ENCODE measurements at regions not wholly inside any gene's neighbourhood (a gene's known extent, or its start where the extent isn't known, plus 50 kb on each side); places are given as distances from the start of the nearest gene placed in this dataset.

DNA sequence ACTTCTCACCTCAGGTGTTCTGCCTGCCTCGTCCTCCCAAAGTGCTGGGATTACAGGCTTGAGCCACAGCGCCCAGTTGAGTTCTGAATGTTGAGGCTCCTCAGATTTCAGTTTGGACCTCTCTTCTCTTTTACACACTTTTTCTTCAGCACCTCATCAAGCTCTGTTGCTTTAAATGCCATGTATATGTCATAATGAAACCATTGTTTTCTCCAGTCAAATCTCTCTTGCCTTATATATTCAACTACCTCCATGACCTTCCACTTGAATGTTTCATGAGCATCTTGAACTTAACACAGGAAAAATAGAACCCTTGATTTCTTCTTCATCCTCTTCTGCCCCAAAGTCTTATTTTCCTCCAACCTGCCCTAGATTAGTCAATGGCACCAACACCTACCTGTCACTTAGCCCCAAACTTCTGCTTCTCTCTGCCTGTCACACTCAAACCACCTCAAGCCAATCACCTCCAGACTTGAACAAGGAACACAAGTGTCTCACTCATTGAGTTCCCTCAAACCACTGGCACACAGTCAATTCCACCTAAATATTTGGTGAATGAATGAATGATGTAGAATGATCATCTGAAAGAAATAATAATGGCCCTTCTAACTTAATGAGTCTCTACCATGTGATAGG lies 161.0 kb upstream of the SGK1 start:
- DNase-seq: no peak

DNA sequence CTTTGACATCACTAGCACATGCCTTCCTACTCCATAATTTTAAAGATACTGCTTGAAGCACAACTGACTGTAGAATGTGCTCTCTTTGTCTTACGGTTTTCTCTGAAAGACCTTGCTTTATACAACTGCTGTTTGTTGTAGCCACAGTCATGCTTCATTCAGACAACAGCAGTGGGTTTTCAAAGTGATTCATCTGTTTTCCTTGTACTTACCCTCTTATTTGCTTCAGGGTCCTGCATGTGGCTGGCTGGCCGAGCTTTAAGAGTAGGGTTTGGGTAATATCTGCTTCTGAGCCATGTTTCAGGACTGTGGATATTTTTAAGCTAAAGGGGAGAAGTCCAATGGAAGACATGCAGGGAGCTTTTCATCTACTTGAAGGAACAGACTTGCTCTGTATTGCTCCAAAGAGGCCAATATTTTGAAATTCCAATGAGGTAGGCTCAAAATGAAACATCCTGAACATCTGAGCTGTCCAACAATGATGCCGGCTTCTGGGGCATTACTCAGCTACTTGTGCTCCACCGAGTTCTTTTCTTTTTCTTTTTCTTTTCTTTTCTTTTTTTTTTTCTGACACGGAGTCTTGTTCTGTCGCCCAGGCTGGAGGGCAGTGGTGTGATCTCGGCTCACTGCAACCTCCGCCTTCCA lies 160.2 kb upstream of the SGK1 start:
- no peak for DNase-seq

DNA sequence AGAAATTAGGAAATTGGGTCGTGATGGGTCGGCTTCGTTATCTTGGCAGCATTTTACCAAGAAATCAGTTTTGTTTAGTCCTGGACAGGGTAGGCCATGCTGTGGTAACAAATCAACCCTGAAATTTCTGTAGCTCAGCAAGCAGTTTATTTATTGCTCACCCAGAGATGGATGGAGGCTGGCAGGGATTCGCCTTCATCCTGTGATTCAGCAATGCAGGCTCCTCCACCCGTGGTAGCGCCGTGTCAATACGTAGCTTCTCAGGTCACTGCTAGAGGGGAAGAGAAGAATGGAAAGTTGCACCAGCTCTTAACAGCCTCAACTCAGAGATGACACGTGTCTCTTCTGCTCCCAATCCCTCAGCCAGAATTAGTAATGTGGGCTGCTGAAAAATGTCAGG lies 157.0 kb upstream of the SGK1 start:
- DNase-seq: no peak

DNA sequence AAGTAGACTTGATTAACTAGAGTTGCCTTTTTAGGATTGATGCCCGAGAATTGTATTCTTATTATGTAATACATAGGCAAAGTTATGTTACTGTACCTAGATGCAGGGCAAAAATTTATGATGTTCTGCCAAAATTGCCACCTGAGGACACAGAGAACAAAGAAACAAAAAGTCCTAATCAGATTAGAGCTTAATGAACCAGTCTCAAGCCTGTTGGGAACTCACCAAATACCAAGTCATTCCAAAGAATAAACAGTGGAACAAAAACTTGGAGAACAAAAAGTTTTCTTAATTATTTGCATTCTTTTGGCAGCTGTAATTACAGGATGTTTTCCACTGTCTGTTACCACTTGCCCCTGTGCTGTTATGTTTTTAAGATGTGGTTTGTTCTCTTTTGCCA lies 154.7 kb upstream of the SGK1 start:
- DNase-seq: no peak

DNA sequence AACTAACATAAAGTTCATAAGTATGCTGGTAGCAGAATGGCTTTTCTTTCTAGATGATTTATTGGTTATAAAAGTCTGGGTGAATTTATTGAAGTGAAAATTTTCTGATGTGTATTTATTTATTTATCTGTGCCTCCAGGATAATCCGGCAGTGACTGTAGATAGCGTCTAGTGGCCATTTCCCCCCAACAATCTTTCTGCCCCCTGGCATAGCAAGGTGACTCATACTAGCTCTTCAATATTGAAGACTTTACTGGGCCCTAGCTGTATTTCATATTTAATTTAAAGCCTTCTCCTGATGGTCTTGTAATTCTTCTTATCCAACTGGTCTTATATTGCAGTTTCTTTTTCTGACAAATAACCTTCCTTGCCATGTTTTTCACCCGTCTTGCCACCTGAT lies 154.1 kb upstream of the SGK1 start:
- no peak for DNase-seq

DNA sequence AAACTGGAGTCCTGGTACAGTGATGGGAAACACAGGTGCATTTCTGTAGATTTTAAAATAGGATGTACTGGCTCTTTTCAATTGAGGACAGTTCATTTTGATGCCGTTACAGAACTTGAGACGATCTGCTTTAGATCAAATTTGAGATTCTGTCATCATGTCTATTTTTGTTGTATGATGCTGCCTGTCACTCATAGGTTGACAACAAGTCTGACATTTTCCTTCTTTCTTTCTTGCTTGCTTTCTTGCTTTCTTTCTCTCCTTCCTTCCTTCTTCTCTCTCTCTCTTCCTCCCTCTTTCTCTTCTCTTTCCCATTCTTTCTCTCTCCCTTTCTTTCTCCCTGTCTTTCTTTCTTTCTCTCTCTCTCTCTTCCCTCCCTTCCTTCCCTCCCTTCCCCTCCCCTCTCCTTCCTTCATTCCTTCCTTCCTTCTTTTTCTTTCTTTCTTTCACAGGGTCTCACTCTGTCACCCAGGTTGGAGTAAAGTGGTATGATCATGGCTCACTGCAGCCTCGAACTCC lies 152.6 kb upstream of the SGK1 start:
- DNase-seq: no peak

DNA sequence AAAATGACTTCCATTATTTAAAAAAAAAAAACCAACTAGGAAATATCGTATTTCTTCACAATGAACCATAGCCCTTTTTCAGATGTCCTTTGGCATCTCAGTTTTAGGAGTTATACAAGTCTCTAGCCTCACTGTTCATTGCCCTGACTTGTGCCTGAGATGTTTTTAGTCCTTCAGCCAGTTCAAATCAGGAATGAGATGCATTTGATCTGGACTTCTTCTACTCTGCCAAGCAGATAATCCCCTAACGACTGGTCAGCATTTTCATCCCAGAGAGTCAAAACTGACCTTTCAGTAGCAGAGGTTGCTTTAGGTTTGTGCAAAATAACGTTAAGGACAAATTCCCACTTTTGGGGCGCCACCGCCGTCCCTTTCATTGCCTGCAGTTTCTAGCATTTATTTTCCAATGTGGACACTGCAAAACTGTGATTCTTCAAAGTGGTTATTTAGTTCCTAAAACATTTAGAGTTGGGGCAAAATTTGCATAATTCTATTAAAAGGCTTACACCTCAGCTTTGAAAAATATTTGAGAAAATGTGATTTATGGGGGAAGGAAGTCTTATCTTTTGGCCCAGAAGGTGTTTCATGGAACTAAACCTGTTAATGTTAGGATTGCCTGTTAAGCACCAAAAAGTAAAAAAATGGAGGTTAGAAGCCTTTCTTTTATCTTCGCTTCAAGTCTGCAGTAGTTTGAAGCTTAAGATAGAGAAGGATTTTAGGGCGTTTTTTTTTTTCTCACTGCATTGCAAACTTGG lies 152.0 kb upstream of the SGK1 start:
- DNase-seq: no peak

DNA sequence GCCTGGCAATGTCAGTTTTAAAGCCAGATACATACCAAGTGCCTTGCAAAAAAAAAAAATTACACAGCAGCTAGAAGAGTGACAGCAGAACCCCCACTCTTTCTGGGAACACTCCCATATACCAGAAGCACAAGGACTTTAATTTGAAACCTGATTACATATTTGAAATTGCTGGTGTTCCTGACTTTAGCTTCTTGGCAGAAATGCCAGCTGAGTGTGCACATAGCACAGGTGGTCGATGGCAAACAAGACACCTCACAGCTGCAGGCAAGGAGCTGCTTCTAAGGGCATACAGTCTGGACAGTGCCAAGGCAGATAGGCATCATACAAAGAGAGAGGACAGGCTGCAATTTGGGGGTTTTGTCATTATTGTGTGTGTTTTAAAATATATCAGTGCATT lies 150.7 kb upstream of the SGK1 start:
- no peak for DNase-seq

DNA sequence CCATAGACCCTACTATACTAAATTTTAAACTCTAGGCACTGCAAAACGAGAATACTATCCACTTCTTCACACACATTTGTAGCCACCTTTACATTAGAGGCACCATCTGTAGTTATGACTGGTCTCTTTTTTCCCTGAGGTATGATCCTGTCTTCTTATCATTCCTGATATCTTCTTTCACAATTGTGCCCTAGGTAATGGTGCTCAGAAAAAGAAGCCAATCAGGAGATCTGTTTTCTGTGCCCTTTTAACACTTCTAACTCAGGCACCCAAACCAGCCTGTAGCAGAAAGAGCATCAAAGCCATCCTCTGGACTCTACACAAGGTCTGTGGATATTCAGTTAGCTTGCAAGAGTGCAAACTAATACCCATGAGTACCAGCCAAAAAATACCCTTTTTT lies 149.7 kb upstream of the SGK1 start:
- DNase-seq: no peak

DNA sequence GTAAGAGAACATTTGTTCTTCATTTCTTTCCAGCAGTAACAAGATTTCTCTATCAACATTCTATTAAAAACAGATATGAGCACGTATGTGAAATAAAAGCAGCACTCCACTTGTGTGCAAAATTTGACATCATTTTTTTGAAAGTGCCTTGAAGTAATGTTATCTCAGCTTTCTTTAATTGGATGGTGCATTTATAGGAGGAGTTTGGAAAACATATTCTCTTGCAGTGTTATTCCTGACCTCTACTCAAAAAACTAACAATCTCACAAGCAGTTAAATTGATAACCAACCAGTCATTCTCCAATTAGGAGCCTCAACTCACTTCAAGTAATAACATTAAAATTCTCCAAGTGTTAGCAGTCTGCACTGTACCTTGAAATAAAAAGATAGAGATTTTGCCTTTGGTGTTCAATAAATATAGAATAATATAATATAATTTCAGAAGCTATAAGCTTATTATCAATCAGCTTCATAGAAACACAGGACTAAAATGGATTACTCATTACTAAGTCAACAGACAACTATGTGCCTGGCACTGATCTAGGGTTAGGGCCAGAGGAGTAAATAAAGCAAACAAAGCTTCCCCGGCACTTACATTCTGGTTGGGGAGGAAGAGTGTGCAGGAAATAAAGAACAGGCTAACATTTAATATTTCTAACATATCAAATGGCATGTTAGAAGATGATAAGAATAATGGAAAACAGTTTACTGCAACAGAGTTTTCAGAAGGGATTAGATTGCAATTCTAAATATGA lies 149.0 kb upstream of the SGK1 start:
- no peak for DNase-seq

DNA sequence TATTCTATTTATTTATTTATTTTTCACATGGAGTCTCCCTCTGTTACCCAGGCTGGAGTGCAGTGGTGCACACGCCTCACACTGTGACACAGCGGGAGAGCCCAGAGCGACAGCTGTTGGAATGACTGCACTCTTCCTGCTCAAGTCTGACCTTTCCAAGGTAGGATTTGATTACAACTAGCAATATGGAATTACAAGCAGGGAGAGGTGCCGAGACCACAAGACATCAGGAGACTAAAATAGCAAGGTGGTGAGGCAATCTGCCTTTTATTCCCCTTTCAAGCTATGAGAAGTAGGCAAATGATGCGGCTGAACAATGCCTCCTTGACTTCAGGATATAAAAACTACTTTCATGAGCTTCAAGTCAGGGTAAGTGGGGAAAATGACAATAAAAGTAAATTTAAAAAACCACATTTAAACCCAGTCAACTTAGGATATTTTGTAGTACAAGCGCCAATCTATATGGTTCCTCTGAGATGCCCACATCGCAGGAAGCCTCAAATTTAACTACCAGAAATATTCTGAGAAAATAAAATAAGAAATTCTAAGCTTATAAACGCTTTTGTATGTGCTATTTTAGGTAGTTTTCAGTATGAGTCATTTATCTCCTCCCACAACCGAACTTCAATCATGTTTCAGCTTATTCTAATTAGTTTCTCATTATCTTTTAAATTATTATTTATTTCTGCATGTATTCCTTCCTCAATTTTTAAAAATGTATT lies 146.9 kb upstream of the SGK1 start:
- no peak for DNase-seq

DNA sequence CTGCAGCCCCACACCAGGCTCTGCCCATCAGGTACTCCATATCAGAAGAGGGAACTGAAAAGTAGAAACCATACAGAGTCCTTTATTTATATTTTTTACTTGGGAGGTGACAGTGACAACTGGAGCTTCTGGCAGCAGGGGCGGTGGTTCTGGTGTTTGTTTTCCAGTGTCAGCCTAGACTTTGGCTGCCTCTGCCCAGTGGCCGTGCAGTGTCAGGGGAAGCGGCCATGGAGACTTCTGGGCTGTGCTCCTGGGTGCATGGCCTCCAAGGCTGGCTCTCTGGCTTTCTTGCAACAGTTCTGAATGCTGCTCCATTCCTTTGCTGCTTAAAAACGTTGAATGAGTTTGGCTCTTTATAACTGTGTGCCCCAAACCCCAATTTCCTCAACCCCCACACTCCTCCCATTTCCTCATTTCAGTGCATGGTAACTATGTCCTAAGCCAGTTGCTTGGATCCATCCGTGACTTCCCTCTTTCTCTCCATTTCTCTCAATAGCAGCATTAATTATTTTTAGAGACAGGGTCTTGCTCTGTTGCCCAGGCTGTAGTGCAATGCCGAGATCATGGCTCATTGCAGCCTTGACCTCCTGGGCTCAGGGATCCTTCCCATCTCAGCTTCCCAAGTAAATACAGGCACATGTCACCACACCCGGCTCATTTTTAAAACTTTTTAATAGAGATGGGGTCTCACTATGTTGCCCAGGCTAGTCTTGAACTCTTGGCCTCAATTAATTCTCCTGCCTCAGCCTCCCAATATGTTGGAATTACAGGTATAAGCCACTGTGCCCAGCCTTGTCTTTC lies 141.1 kb upstream of the SGK1 start:
- no peak for DNase-seq

DNA sequence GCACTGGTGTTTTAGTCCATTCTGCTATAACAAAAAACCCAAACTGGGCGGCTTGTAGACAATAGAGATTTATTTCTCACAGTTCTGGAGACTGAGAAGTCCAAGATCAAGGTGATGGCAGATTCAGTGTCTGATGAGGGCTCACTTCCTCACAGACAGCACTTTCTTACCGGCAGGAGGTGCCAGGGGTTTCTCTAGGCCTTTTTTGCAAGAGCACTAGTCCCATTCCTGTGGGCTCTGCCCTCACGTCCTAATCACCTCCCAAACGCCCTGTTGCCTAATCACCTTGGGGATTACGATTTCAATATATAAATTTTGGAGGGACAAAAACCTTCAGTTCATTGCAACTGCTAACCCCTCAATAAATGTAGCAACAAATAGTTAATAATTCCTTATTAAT lies 140.0 kb upstream of the SGK1 start:
- DNase-seq: no peak

DNA sequence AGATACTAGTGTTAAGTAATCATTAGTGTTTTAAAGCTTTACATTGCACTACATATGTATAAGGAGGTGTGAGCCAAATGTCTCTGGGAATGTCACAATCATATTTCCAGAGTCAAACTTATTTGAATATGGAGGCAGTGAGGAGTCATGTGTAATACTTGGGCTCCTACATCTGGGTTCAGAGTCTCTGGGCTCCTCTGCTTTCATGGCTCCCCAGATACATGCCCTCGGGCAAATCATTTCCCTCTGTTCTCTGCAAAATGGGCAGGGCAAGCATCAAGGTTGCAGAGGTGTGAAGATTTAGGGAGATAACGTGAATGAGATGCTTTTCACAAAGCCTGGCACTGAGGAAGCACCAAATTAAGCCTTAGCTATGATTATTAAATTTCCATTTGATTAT lies 138.3 kb upstream of the SGK1 start:
- DNase-seq: no peak

DNA sequence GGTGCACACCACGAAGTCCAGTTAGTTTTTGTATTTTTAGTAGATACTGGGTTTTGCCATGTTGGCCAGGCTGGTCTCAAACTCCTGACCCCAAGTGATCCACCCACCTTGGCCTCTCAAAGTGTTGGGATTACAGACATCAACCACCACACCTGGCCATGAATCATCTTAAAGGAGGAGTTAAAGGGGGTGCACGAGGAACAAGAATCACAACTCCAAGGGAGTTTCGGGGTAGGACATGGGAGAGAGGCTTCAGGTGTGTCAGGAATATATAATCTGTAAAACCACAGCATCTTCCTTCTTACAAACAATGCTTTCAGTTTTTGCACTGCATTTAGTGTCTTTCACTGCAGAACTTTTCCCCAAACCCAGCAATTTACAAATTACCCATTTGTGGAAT lies 137.4 kb upstream of the SGK1 start:
- DNase-seq: no peak

DNA sequence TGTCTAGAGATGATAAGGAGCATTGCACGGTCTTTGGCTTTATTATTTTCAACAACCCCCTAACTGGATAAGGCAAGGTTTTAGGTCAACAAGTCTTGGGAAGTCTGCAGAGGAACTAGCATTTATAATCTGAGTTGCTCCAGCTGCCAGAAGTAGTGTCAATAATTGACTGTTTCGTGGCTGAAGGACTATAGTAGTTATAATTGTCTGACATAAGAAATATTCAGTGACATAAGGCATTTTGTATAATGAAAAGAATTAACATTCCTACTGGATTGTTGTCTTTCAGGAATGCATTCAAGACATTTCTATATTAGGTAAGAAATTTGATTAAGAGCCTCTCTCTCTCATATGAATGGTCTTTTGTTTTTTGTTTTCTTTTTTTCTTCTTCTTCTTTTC lies 136.9 kb upstream of the SGK1 start:
- DNase-seq: no peak

DNA sequence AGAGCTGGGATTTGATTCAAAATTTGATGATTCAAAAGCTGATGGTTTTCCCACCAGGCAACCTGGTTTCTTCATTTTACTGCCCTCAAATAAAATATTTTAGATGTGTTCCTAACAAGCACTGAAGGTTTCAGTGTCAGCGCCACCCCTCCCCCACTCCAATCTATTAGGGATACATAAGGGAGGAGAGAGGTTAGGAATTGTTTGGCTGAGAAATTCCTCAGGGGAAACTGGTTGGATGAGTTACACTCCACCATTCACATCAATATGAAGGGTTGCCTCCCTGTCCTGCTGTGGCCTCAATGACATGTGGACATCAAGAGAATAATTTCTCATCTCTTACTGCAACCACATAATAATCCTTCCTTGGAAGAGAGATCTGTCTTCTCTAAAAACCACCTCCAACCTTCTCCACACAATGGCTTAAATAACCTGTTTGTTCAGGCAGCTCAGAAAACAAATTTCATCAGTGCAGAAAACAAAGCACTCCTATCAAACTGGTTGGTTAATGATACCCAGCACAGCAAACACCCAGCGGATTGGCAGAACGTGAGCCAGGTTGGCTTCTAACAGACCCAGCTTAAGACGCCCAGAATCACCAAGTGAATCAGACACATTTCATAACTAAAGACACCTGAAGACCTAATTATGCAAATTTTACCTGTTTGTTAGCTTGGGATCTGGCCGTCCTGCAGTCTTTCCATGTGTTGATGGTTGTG lies 136.0 kb upstream of the SGK1 start:
- DNase-seq: no peak

DNA sequence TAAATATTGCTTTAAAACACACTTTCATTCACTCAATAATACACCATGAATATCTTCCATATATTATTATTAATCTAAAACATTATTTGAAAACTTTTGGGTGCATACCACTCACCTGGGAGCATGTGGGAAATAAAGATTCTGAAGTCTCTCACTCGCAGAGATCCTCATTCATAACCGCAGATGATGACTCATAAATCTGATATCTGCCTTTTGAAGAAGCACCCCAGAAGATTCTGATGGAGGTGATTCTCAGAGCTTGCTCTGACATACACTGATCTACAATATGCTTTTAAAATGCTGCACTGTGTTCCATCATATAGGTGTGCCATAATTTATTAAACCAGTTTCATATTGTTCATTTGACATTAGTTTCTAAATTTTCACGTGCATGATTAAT lies 135.0 kb upstream of the SGK1 start:
- DNase-seq: no peak

DNA sequence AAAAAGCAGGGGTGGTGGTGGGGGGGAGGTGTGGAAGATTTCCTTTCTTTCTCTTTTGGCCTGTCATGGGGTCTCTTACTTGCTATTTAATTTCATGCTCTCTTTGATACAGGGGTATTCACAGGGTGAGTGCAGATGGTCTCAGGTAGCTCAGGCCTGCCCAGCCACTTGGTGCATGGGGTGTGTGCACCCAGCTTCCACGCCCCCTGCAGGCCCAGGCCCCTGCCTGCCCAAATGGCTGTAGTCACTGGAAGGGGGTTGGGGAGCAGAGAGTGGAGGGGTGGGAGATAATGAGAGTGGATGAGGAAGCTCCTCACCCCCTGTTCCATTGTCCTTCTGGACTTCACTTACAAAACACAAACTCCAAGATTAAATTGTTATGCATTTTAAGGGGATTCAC lies 133.6 kb upstream of the SGK1 start:
- no peak for DNase-seq

DNA sequence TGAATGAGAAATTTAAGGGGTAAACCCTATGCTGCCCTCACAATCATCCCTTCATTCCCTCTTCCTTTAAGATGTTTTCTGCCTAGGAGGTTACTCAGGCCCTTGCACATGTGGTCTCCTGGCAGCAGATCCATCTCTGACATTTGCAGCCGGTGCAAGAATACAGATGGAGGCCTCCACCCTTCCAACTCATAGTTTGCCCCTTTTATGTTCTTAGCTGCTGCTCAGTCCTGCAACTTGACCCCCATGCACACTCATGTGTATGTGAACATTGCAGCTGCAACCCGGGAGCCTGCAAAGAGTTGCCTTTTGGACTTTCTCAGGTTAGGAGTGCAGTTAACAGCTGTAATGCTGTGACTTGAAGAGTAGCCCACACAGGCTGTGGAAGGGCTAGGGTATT lies 131.9 kb upstream of the SGK1 start:
- no peak for DNase-seq

DNA sequence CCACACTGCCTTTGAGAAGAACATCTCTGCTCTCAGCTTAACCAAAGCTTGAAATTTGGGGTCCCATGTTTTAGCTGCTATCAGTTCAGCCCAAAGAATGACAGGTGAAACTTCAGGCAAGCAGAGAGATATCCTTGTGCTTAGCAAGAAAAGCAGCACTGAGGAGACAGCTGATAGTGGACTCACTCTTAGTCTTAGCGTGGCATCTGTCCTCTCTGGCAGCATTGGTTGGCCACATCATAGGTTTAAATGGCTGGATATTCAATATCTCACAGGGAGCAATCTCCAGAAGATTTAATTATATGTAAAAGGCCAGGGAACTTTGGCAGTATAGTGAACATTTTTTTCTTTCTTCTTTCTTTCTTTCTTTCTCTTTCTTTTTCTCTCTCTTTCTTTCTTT lies 131.1 kb upstream of the SGK1 start:
- no peak for DNase-seq

Data from activated gamma-delta T cell (primary cell).